T-helper 9 cell (primary cell): ENCODE measurements at regions not wholly inside any gene's neighbourhood (a gene's known extent, or its start where the extent isn't known, plus 50 kb on each side); places are given as distances from the start of the nearest gene placed in this dataset.

Experiments
- DNase-seq: peaks from one replicate; pipeline ENCODE4 v3.0.0-alpha.2; 2020

GRCh38 chr12:93015871-93016751 is 87.0 kb upstream of the EEA1 start:
- no peak for DNase-seq

- no peak for DNase-seq
These were observed 87.8 kb upstream of the EEA1 start for GRCh38 chr12:93016752-93017350.

GRCh38 chr12:93018610-93019009 is 89.5 kb upstream of the EEA1 start:
- no peak for DNase-seq

- DNase-seq, result no peak
These were observed 90.3 kb upstream of the EEA1 start for GRCh38 chr12:93019212-93019927.

GRCh38 chr12:93019975-93020630 is 91.0 kb upstream of the EEA1 start:
- DNase-seq, result no peak

- DNase-seq, result no peak
These were observed 91.8 kb upstream of the EEA1 start for GRCh38 chr12:93020631-93021597.

- no peak for DNase-seq
These were observed 93.7 kb upstream of the EEA1 start for GRCh38 chr12:93022603-93023340.

GRCh38 chr12:93025145-93026103 is 96.3 kb upstream of the EEA1 start:
- DNase-seq, result no peak

- DNase-seq, result no peak
These were observed 97.9 kb upstream of the EEA1 start for GRCh38 chr12:93027041-93027440.

- DNase-seq, result no peak
These were observed 100.0 kb upstream of the EEA1 start for GRCh38 chr12:93029091-93029490.

- no peak for DNase-seq
These were observed 101.9 kb upstream of the EEA1 start for GRCh38 chr12:93031028-93031427.

GRCh38 chr12:93032758-93033157 is 103.7 kb upstream of the EEA1 start:
- no peak for DNase-seq

GRCh38 chr12:93033948-93034347 is 104.9 kb upstream of the EEA1 start:
- no peak for DNase-seq

- DNase-seq, result no peak
These were observed 110.0 kb upstream of the EEA1 start for GRCh38 chr12:93039062-93039461.

GRCh38 chr12:93039930-93040329 is 110.8 kb upstream of the EEA1 start:
- DNase-seq, result no peak

- no peak for DNase-seq
These were observed 111.3 kb upstream of the EEA1 start for GRCh38 chr12:93040367-93040766.

- no peak for DNase-seq
These were observed 112.3 kb upstream of the EEA1 start for GRCh38 chr12:93041416-93041815.

- DNase-seq, result no peak
These were observed 113.2 kb upstream of the EEA1 start for GRCh38 chr12:93042283-93042682.

- no peak for DNase-seq
These were observed 113.6 kb upstream of the EEA1 start for GRCh38 chr12:93042684-93043083.
